HepG2 (cell line): ENCODE measurements at regions not wholly inside any gene's neighbourhood (a gene's known extent, or its start where the extent isn't known, plus 50 kb on each side); places are given as distances from the start of the nearest gene placed in this dataset.

Experiments used
- ATAC-seq: fragments of 200-7000 bp; cut with Tn5 transposase; 3 replicates; pipeline ENCODE4 v1.9.1; 2020; ENCODE audit warnings: mild to moderate bottlenecking, moderate library complexity
- BruUV-seq: library from RNA; stranded (reverse); fragments of 400-500 nt; replicated peaks from 2 replicates; lab custom pipeline; 2021; lab: Mats Ljungman, UMichigan
- CTCF ChIA-PET: fragments of 300-600 bp; formaldehyde crosslinking; extraction: SDS; loops from one replicate; lab custom pipeline; 2021; ENCODE audit warnings: low total read pairs, inconsistent platforms, low intra/inter-chr PET ratio; lab: Yijun Ruan, JAX
- POLR2A ChIA-PET: fragments of 350-600 bp; sonication (Branson Sonifier 250); formaldehyde crosslinking; loops from one replicate; lab custom pipeline; 2020; ENCODE audit warnings: antibody characterized with exemption, inconsistent platforms; lab: Yijun Ruan, JAX
- DNase-seq: peaks from one replicate; pipeline ENCODE4 v3.0.0-alpha.2; 2015; ENCODE audit warnings: low spot score
- FAIRE-seq: peaks from 3 replicates; lab custom pipeline; 2011; peaks lifted over from hg19 to GRCh38; lab: Jason Lieb, UNC
- H2AFZ ChIP-seq: one replicate; pipeline ENCODE4 v1.6.1; 2011; ENCODE audit warnings: low read length, inconsistent platforms
- H3K27ac ChIP-seq: fragments of 300-600 bp; 3 replicates; pipeline ENCODE4 v1.8.0; 2011; ENCODE audit warnings: mixed run types, mild to moderate bottlenecking, mixed read lengths, low read length, inconsistent platforms; ENCODE audit not compliant: insufficient read depth; ENCODE audit errors: extremely low read length
- H3K27me3 ChIP-seq, 2 experiments: fragments of 200-600 bp in 1 of 2; 2 replicates in 1 of 2; 3 replicates in 1 of 2; pipeline versions ENCODE4 v1.6.0 to v1.8.0; 2011; ENCODE audit warnings: low read length in 2 of 2, mild to moderate bottlenecking in 2 of 2, moderate library complexity in 2 of 2, inconsistent platforms in 1 of 2; ENCODE audit not compliant: insufficient read depth in 2 of 2, control insufficient read depth in 1 of 2
- H3K36me3 ChIP-seq, 2 experiments: fragments of 200-600 bp in 1 of 2; replicated peaks in 1 of 2; 2 replicates in 1 of 2; 3 replicates in 1 of 2; pipeline versions ENCODE4 v1.5.1 to v1.8.0; 2011; ENCODE audit warnings: low read length in 2 of 2, inconsistent platforms in 1 of 2; ENCODE audit not compliant: insufficient read depth in 2 of 2, control insufficient read depth in 1 of 2
- H3K4me1 ChIP-seq: 2 replicates; pipeline ENCODE4 v1.5.1; 2012; ENCODE audit warnings: low read length, inconsistent platforms; ENCODE audit not compliant: insufficient read depth
- H3K4me2 ChIP-seq: 2 replicates; pipeline ENCODE4 v1.6.0; 2011; ENCODE audit warnings: low read depth, low read length, inconsistent platforms
- H3K4me3 ChIP-seq, 3 experiments: fragments of 200-600 bp in 1 of 3; sonication (generic), shearing (Covaris generic) in 1 of 3; replicated peaks in 1 of 3; 2 replicates each; pipeline ENCODE4 v1.5.1; 2011 to 2016; ENCODE audit warnings: low read length in 3 of 3, inconsistent platforms in 2 of 3, low read depth in 2 of 3, mild to moderate bottlenecking in 2 of 3, control low read depth in 1 of 3, mixed read lengths in 1 of 3; ENCODE audit not compliant: insufficient read depth in 1 of 3
- H3K79me2 ChIP-seq: one replicate; pipeline ENCODE4 v1.6.1; 2011; ENCODE audit warnings: low read length, inconsistent platforms; ENCODE audit not compliant: insufficient read depth
- H3K9ac ChIP-seq: 2 replicates; pipeline ENCODE4 v1.6.0; 2011; ENCODE audit warnings: mild to moderate bottlenecking, low read depth, low read length, inconsistent platforms; ENCODE audit not compliant: insufficient read depth
- H3K9me3 ChIP-seq: 2 replicates; pipeline ENCODE4 v1.5.1; 2012; ENCODE audit warnings: mild to moderate bottlenecking, low read length
- H4K20me1 ChIP-seq: 2 replicates; pipeline ENCODE4 v1.6.0; 2011; ENCODE audit warnings: inconsistent platforms, mild to moderate bottlenecking, low read length, moderate library complexity; ENCODE audit not compliant: insufficient read depth
- DR1 ChIP-seq: sonication (generic); formaldehyde crosslinking; IDR thresholded peaks from 2 replicates; pipeline ENCODE4 v1.8.0; 2021; ENCODE audit warnings: mild to moderate bottlenecking, missing genetic modification reagents, inconsistent platforms
- EZH2 ChIP-seq: conservative IDR thresholded peaks from 2 replicates; pipeline ENCODE4 v1.6.1; 2012; ENCODE audit warnings: mild to moderate bottlenecking, low read depth, low read length, moderate library complexity
- GZF1 ChIP-seq: sonication (generic); formaldehyde crosslinking; IDR thresholded peaks from 2 replicates; pipeline ENCODE4 v1.5.1; 2020; ENCODE audit warnings: mild to moderate bottlenecking, missing genetic modification reagents
- RAD51 ChIP-seq: fragments of 450-650 bp; IDR thresholded peaks from 2 replicates; pipeline ENCODE4 v1.6.1; 2016; ENCODE audit warnings: borderline replicate concordance
- TBX2 ChIP-seq: sonication (generic); formaldehyde crosslinking; IDR thresholded peaks from 2 replicates; pipeline ENCODE4 v1.5.0; 2020; ENCODE audit warnings: missing genetic modification reagents, mild to moderate bottlenecking, borderline replicate concordance
- ZBTB4 ChIP-seq: sonication (generic); formaldehyde crosslinking; IDR thresholded peaks from 2 replicates; pipeline ENCODE4 v1.4.0; 2020; ENCODE audit warnings: missing genetic modification reagents, mild to moderate bottlenecking, borderline replicate concordance
- ZMAT3 ChIP-seq: sonication (generic); formaldehyde crosslinking; conservative IDR thresholded peaks from 2 replicates; pipeline ENCODE4 v1.7.0; 2021; ENCODE audit warnings: missing genetic modification reagents
- ZNF142 ChIP-seq: sonication (generic); formaldehyde crosslinking; IDR thresholded peaks from 2 replicates; pipeline ENCODE4 v1.4.0; 2020; ENCODE audit warnings: missing genetic modification reagents
- ZNF570 ChIP-seq: sonication (generic); formaldehyde crosslinking; IDR thresholded peaks from 2 replicates; pipeline ENCODE4 v1.4.0; 2020; ENCODE audit warnings: mild to moderate bottlenecking, missing genetic modification reagents, borderline replicate concordance
- ZNF740 ChIP-seq: sonication (generic); formaldehyde crosslinking; IDR thresholded peaks from 2 replicates; pipeline ENCODE4 v1.4.0; 2020; ENCODE audit warnings: missing genetic modification reagents
- ZNF841 ChIP-seq: sonication (generic); formaldehyde crosslinking; IDR thresholded peaks from 2 replicates; pipeline ENCODE4 v1.8.1; 2023; ENCODE audit warnings: missing genetic modification reagents, borderline replicate concordance
- in situ Hi-C: cut with HindIII; loops from 2 replicates; pipeline ENCODE4 v1.10.0; 2017; ENCODE audit warnings: low pct_unique_long_range_greater_than_20kb; ENCODE audit not compliant: extremely low pct_ligation_motif_present
- intact Hi-C: fragments of 100-400 bp; cut with micrococcal nuclease; formaldehyde crosslinking; loops from one replicate; pipeline ENCODE4 v1.10.0; 2022; ENCODE audit not compliant: unreplicated experiment
- TF ChIP-seq, protein P1 (sequence below), 2 experiments: sonication (generic) in 1 of 2; formaldehyde crosslinking in 1 of 2; IDR thresholded peaks; 2 replicates each; pipeline versions ENCODE4 v1.5.1 to v1.6.1; 2011 to 2020; ENCODE audit warnings: borderline replicate concordance in 1 of 2, low read depth in 1 of 2, low read length in 1 of 2, mild to moderate bottlenecking in 1 of 2, missing genetic modification reagents in 1 of 2, moderate library complexity in 1 of 2

DNA sequence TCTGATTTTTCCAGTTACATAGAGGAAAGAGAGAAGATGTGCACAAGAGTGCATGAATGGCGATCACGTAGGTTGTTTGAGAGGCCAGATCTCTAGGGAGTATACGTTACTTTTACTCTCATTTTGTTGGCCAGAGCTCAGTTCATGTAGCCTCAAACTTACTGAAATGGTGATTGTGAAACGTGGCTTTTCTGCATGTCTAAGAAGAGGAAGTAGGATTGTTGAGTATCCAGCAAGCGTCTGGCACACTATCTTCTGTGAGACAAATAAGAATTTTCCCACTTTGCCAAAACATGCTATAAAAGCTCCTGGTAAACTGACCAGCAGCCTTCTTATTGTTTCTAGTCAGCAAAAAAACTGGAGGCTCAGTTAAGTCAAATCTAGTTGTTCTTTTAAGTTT is 264.5 kb upstream of the EMCN start (continued):
- TF ChIP-seq ZBTB4 (CRISPR knock-in tag) = no peak
- no peak for TF ChIP-seq EZH2
- TF ChIP-seq, protein P1, sequence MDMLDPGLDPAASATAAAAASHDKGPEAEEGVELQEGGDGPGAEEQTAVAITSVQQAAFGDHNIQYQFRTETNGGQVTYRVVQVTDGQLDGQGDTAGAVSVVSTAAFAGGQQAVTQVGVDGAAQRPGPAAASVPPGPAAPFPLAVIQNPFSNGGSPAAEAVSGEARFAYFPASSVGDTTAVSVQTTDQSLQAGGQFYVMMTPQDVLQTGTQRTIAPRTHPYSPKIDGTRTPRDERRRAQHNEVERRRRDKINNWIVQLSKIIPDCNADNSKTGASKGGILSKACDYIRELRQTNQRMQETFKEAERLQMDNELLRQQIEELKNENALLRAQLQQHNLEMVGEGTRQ (IDR thresholded peaks at IDR 0.05; ENCODE audit: low read depth, low read length) = no peak
- TF ChIP-seq, protein P1 (CRISPR knock-in tag; IDR thresholded peaks at IDR 0.05; ENCODE audit: borderline replicate concordance) = no peak
- TF ChIP-seq DR1 (CRISPR knock-in tag) = no peak
- no peak for TF ChIP-seq GZF1 (CRISPR knock-in tag)
- TF ChIP-seq ZMAT3 (CRISPR knock-in tag) = no peak

DNA sequence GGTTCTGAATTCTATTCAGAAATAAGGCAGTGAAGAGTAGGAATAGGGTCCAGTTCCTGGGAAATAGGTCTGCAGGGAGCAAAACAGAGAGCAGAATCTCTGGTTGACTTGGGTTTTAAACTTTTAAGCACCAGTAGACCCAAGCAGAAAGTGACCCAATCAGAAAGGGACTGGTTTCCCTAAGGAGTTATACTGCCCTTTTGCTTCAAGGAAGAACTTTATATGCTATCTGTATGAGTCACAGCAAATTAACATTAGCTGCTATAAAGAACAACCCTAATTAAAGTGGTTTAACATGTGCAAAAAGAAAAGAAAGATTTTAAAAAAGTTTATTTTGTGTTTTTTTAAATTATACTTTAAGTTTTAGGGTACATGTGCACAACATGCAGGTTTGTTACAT is 263.6 kb upstream of the EMCN start:
- intact Hi-C loops (no loop called here), in situ Hi-C loops (no loop called here)
- no peak overlapping the region for H3K27ac ChIP-seq
- no peak for DNase-seq
- no peaks in the 10 kb centered on the region for H3K79me2 ChIP-seq
- CTCF ChIA-PET = no interaction called here
- H3K4me1 ChIP-seq = no peaks in the 10 kb centered on the region
- H3K9ac ChIP-seq = no peak overlapping the region
- H3K4me3 ChIP-seq = no peak overlapping the region
- H2AFZ ChIP-seq = no peak overlapping the region
- H4K20me1 ChIP-seq = no peaks in the 10 kb centered on the region
- ATAC-seq = no peak
- H3K9me3 ChIP-seq = peaks cover 21% of the 10 kb centered on the region
- no peak for FAIRE-seq
- H3K4me2 ChIP-seq = no peak overlapping the region
- no peaks in the 10 kb centered on the region for H3K36me3 ChIP-seq
- H3K27me3 ChIP-seq = no peaks in the 10 kb centered on the region
- no TSS peak for BruUV-seq
- POLR2A ChIA-PET = no interaction called here
- TF ChIP-seq ZNF142 (CRISPR knock-in tag) = no peak
- no peak for TF ChIP-seq ZNF570 (CRISPR knock-in tag)
- no peak for TF ChIP-seq TBX2 (CRISPR knock-in tag)
- TF ChIP-seq RAD51 = no peak
- TF ChIP-seq ZNF740 (CRISPR knock-in tag) = no peak
- TF ChIP-seq ZNF841 (CRISPR knock-in tag) = no peak
